ENCODE measurements at regions not wholly inside any gene's neighbourhood (a gene's known extent, or its start where the extent isn't known, plus 50 kb on each side); places are given as distances from the start of the nearest gene placed in this dataset.

GRCh38 chr17:73990290-73990689, 213.2 kb upstream of the RPL38 start:
- TF ChIP-seq, protein P1, sequence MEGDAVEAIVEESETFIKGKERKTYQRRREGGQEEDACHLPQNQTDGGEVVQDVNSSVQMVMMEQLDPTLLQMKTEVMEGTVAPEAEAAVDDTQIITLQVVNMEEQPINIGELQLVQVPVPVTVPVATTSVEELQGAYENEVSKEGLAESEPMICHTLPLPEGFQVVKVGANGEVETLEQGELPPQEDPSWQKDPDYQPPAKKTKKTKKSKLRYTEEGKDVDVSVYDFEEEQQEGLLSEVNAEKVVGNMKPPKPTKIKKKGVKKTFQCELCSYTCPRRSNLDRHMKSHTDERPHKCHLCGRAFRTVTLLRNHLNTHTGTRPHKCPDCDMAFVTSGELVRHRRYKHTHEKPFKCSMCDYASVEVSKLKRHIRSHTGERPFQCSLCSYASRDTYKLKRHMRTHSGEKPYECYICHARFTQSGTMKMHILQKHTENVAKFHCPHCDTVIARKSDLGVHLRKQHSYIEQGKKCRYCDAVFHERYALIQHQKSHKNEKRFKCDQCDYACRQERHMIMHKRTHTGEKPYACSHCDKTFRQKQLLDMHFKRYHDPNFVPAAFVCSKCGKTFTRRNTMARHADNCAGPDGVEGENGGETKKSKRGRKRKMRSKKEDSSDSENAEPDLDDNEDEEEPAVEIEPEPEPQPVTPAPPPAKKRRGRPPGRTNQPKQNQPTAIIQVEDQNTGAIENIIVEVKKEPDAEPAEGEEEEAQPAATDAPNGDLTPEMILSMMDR (IDR thresholded peaks at IDR 0.05; ENCODE audit: control extremely low read depth, extremely low read depth, low read depth, missing control alignments), result no peak
- CTCF ChIA-PET, result interaction anchor here (1.1 kb wide), 1 partner anchor 10 kb away, joined by 3 read pairs; no protein-coding TSS in a partner anchor
- no peak for DNase-seq (ENCODE audit: extremely low spot score)
- POLR2A ChIA-PET, result no interaction called here

DNA sequence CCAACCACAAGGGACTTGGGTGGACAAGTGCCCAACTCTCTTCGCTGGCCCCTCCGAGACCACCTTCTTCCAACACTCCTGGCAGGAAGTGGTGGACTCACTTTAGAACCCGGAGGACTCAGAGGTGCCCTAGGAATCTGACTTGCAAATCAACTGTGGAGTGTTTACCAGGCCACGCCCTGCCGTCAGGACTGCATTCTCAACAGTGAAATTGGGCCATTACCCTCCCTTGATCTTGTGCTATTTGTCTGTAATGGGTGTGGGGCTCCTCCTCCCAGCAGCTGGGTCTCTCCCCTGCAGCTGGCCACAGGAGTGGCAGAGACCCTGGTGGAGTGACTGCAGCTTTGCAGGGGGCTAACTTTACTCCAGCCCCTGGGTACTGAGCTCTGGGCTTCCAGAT, 212.2 kb upstream of the RPL38 start:
- CTCF ChIA-PET, result interaction anchor here (1.2 kb wide), 1 partner anchor 10 kb away, joined by 3 read pairs; no protein-coding TSS in a partner anchor
- POLR2A ChIA-PET, result no interaction called here
- TF ChIP-seq, protein P1 (IDR thresholded peaks at IDR 0.05; ENCODE audit: control extremely low read depth, extremely low read depth, low read depth, missing control alignments), result no peak
- DNase-seq (ENCODE audit: extremely low spot score), result no peak

GRCh38 chr17:73994946-73995345, 208.5 kb upstream of the RPL38 start:
- CTCF ChIA-PET, result no interaction called here
- POLR2A ChIA-PET, result no interaction called here
- DNase-seq (ENCODE audit: extremely low spot score), result no peak
- TF ChIP-seq, protein P1 (IDR thresholded peaks at IDR 0.05; ENCODE audit: control extremely low read depth, extremely low read depth, low read depth, missing control alignments), result no peak

GRCh38 chr17:73997059-73997458, 206.4 kb upstream of the RPL38 start:
- DNase-seq (ENCODE audit: extremely low spot score), result no peak
- ChIA-PET POLR2A (no interaction called here), CTCF (interaction anchor here (1.2 to 3.2 kb wide), 5 partner anchors 12 to 567 kb away, joined by 3 to 15 read pairs (median 7); no protein-coding TSS in a partner anchor)
- TF ChIP-seq, protein P1 (IDR thresholded peaks at IDR 0.05; ENCODE audit: control extremely low read depth, extremely low read depth, low read depth, missing control alignments), result no peak

GRCh38 chr17:73998249-73998648, 205.2 kb upstream of the RPL38 start:
- TF ChIP-seq, protein P1 (IDR thresholded peaks at IDR 0.05; ENCODE audit: control extremely low read depth, extremely low read depth, low read depth, missing control alignments), result no peak
- POLR2A ChIA-PET, result no interaction called here
- CTCF ChIA-PET, result interaction anchor here (0.7 to 3.2 kb wide), 12 partner anchors 8 to 568 kb away, joined by 3 to 15 read pairs (median 4); partner anchors contain the start of gene RPL38
- DNase-seq (ENCODE audit: extremely low spot score), result no peak

DNA sequence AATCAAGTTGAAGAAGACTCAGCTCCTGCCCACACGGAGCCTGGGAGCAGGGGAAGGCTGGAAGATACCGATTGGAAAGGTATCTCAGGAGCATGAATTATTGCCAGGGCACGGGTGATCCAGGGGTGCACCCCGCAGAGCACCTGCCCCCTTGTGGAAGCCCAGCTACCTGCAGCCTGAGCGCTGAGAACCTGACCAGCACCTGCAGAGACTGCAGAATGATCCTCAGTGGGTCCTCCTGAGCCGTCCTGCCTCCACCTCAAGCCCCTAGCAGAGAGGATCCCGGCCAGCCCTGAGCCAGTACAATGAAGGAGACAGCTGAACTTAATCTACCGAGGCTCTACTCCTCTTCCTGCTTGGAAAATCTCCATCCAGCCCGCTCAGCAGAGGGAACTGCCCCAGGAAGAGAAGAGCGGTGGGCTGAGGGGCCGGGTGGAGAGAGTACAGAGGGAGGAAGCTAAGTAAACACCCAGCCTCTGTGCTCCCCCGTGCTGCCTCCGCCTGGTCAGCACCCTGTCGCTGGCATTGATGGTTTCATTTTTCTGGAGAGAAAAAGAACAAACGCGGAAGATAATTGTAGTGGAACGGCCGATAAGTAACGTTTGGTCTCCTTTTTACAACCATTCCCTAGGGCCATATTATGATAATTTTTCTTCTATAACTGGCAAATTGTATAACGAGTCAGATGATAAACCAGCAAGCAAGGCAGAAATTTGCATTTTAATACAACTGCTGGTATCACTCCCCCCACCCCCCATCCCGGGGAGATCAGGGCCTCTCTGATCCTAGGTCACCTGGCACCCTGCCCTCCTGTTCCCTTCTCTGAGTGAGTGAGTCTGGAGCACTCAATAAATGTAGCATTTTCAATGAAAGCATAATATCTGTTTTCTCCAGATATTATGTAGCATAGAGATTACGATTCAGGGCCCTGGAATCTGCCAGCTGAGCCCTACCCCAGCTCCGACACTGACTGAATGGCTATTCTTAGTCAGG, 204.5 kb upstream of the RPL38 start:
- POLR2A ChIA-PET, result no interaction called here
- TF ChIP-seq, protein P1 (IDR thresholded peaks at IDR 0.05; ENCODE audit: control extremely low read depth, extremely low read depth, low read depth, missing control alignments), result peak; percentile 76
- CTCF ChIA-PET, result interaction anchor here (0.7 to 3.2 kb wide), 12 partner anchors 8 to 569 kb away, joined by 3 to 15 read pairs (median 4); partner anchors contain the start of gene RPL38
- DNase-seq (ENCODE audit: extremely low spot score), result peak; percentile 77

Measured in GM10248 (cell line).